ENCODE measurements at regions not wholly inside any gene's neighbourhood (a gene's known extent, or its start where the extent isn't known, plus 50 kb on each side); places are given as distances from the start of the nearest gene placed in this dataset.

- peaks cover 33% of the 10 kb centered on the region for H3K27me3 ChIP-seq (ENCODE audit: low read depth)
- no peak overlapping the region for H3K4me3 ChIP-seq
- no peak overlapping the region for H3K27ac ChIP-seq (replicated peaks)
- peaks cover 9% of the 10 kb centered on the region for H3K4me1 ChIP-seq
- intact Hi-C loops (cut with micrococcal nuclease) = no loop called here
- TF ChIP-seq CTCF (IDR thresholded peaks at IDR 0.05; ENCODE audit: borderline replicate concordance) = no peak
- no peaks in the 10 kb centered on the region for H3K36me3 ChIP-seq
- peaks cover 11% of the 10 kb centered on the region for H3K9me3 ChIP-seq (replicated peaks)
- no peak for DNase-seq
These were observed 50.4 kb upstream of the APCDD1L start for GRCh38 chr20:58565461-58566175.
